ENCODE measurements at regions not wholly inside any gene's neighbourhood (a gene's known extent, or its start where the extent isn't known, plus 50 kb on each side); places are given as distances from the start of the nearest gene placed in this dataset.

- Histone ChIP-seq H3K9me3 (peaks cover 18% of the 10 kb centered on the region; the same call in 1 of the 2 replicates), H3K9ac (no peak overlapping the region), H3K4me2 (no peak overlapping the region), H3K27me3 (no peaks in the 10 kb centered on the region), H3K27ac (no peak overlapping the region), H4K20me1 (no peaks in the 10 kb centered on the region), H3K4me3 (no peak overlapping the region), H3K4me1 (no peaks in the 10 kb centered on the region), H3K36me3 (no peaks in the 10 kb centered on the region)
- no peak for TF ChIP-seq Cebpa-rat (IDR thresholded peaks at IDR 0.05)
Measured at GRCh38 chr2:186197955-186198354, 288.1 kb upstream of the ZC3H15 start.

- no peaks in the 10 kb centered on the region for H4K20me1 ChIP-seq
Measured at GRCh38 chr2:186199029-186199428, 287.0 kb upstream of the ZC3H15 start.

GRCh38 chr2:186201371-186201770 is 284.7 kb upstream of the ZC3H15 start:
- H4K20me1 ChIP-seq, result no peaks in the 10 kb centered on the region
- H3K4me2 ChIP-seq, result no peak overlapping the region
- H3K4me3 ChIP-seq, result no peak overlapping the region
- H3K27me3 ChIP-seq, result no peaks in the 10 kb centered on the region
- no peak overlapping the region for H3K27ac ChIP-seq
- H3K4me1 ChIP-seq, result peaks cover 25% of the 10 kb centered on the region
- H3K36me3 ChIP-seq, result no peaks in the 10 kb centered on the region
- H3K9ac ChIP-seq, result no peak overlapping the region
- H3K9me3 ChIP-seq, result peaks cover 20% of the 10 kb centered on the region; the same call in 1 of the 2 replicates
- no peak for TF ChIP-seq Cebpa-rat (IDR thresholded peaks at IDR 0.05)

More at GRCh38 chr2:186199029-186199428, 287.0 kb upstream of the ZC3H15 start:
- H3K4me2 ChIP-seq, result no peak overlapping the region
- no peak overlapping the region for H3K27ac ChIP-seq
- peaks cover 1% of the 10 kb centered on the region; the same call in 1 of the 2 replicates for H3K4me1 ChIP-seq
- TF ChIP-seq Cebpa-rat (IDR thresholded peaks at IDR 0.05), result no peak
- peaks cover 24% of the 10 kb centered on the region; the same call in 1 of the 2 replicates for H3K9me3 ChIP-seq
- no peaks in the 10 kb centered on the region for H3K36me3 ChIP-seq
- no peaks in the 10 kb centered on the region for H3K27me3 ChIP-seq
- H3K9ac ChIP-seq, result no peak overlapping the region
- H3K4me3 ChIP-seq, result no peak overlapping the region

- Histone ChIP-seq H3K9me3 (peaks cover 26% of the 10 kb centered on the region), H3K27ac (peak overlapping the region; percentile 20; the same call in 1 of the 2 replicates), H4K20me1 (no peaks in the 10 kb centered on the region), H3K4me3 (no peak overlapping the region), H3K4me2 (peak overlapping the region; percentile 71), H3K4me1 (peaks cover 51% of the 10 kb centered on the region), H3K27me3 (no peaks in the 10 kb centered on the region), H3K9ac (no peak overlapping the region), H3K36me3 (no peaks in the 10 kb centered on the region; the same call in 1 of the 2 replicates)
- no peak for TF ChIP-seq Cebpa-rat (IDR thresholded peaks at IDR 0.05)
Measured at GRCh38 chr2:186205254-186205911, 280.7 kb upstream of the ZC3H15 start.

GRCh38 chr2:186209532-186209931 is 276.5 kb upstream of the ZC3H15 start:
- H3K27ac ChIP-seq, result no peak overlapping the region
- H3K9me3 ChIP-seq, result peaks cover 38% of the 10 kb centered on the region
- no peak overlapping the region for H3K4me3 ChIP-seq
- peaks cover 44% of the 10 kb centered on the region for H3K4me1 ChIP-seq
- no peaks in the 10 kb centered on the region for H3K27me3 ChIP-seq
- H3K4me2 ChIP-seq, result no peak overlapping the region
- H3K36me3 ChIP-seq, result peaks cover 13% of the 10 kb centered on the region
- no peak for TF ChIP-seq Cebpa-rat (IDR thresholded peaks at IDR 0.05)
- no peak overlapping the region for H3K9ac ChIP-seq
- no peaks in the 10 kb centered on the region for H4K20me1 ChIP-seq

GRCh38 chr2:186220409-186220808 is 265.7 kb upstream of the ZC3H15 start:
- TF ChIP-seq Cebpa-rat (IDR thresholded peaks at IDR 0.05), result no peak
- H4K20me1 ChIP-seq, result no peaks in the 10 kb centered on the region
- no peak overlapping the region for H3K4me3 ChIP-seq
- H3K9ac ChIP-seq, result no peak overlapping the region
- peaks cover 13% of the 10 kb centered on the region for H3K36me3 ChIP-seq
- H3K27ac ChIP-seq, result no peak overlapping the region; the same call in 1 of the 2 replicates
- peak overlapping the region; percentile 47 for H3K4me2 ChIP-seq
- H3K4me1 ChIP-seq, result peaks cover 12% of the 10 kb centered on the region
- no peaks in the 10 kb centered on the region for H3K27me3 ChIP-seq
- H3K9me3 ChIP-seq, result peaks cover 55% of the 10 kb centered on the region

GRCh38 chr2:186229265-186229664 is 256.8 kb upstream of the ZC3H15 start:
- Histone ChIP-seq H3K4me1 (no peaks in the 10 kb centered on the region), H3K27ac (no peak overlapping the region), H3K36me3 (peaks cover 17% of the 10 kb centered on the region), H3K4me3 (peak overlapping the region; percentile 28; the same call in 1 of the 2 replicates), H3K9me3 (peaks cover 70% of the 10 kb centered on the region), H3K27me3 (no peaks in the 10 kb centered on the region), H3K4me2 (no peak overlapping the region), H4K20me1 (no peaks in the 10 kb centered on the region), H3K9ac (no peak overlapping the region)
- no peak for TF ChIP-seq Cebpa-rat (IDR thresholded peaks at IDR 0.05)

- Histone ChIP-seq H4K20me1 (no peaks in the 10 kb centered on the region), H3K4me2 (no peak overlapping the region), H3K27ac (no peak overlapping the region), H3K36me3 (no peaks in the 10 kb centered on the region), H3K9me3 (peaks cover 35% of the 10 kb centered on the region), H3K4me3 (no peak overlapping the region), H3K4me1 (no peaks in the 10 kb centered on the region), H3K9ac (no peak overlapping the region), H3K27me3 (no peaks in the 10 kb centered on the region)
- no peak for TF ChIP-seq Cebpa-rat (IDR thresholded peaks at IDR 0.05)
Measured at GRCh38 chr2:186241874-186242273, 244.2 kb upstream of the ZC3H15 start.

- H4K20me1 ChIP-seq, result no peaks in the 10 kb centered on the region
- H3K9me3 ChIP-seq, result peaks cover 10% of the 10 kb centered on the region; the same call in 1 of the 2 replicates
- no peak overlapping the region for H3K27ac ChIP-seq
- H3K27me3 ChIP-seq, result no peaks in the 10 kb centered on the region
- H3K9ac ChIP-seq, result no peak overlapping the region
- H3K36me3 ChIP-seq, result no peaks in the 10 kb centered on the region
- no peak for TF ChIP-seq Cebpa-rat (IDR thresholded peaks at IDR 0.05)
- no peak overlapping the region for H3K4me3 ChIP-seq
- 0 out of 2 replicates have a peak, but pooled peaks cover 9% of the 10 kb centered on the region for H3K4me1 ChIP-seq
- no peak overlapping the region for H3K4me2 ChIP-seq
Measured at GRCh38 chr2:186254759-186255158, 231.3 kb upstream of the ZC3H15 start.

GRCh38 chr2:186255823-186256222 is 230.2 kb upstream of the ZC3H15 start:
- Histone ChIP-seq H3K36me3 (no peaks in the 10 kb centered on the region), H3K9ac (no peak overlapping the region), H3K9me3 (peaks cover 10% of the 10 kb centered on the region; the same call in 1 of the 2 replicates), H3K4me3 (no peak overlapping the region), H3K27me3 (no peaks in the 10 kb centered on the region), H3K4me1 (0 out of 2 replicates have a peak, but pooled peaks cover 9% of the 10 kb centered on the region), H4K20me1 (no peaks in the 10 kb centered on the region), H3K27ac (no peak overlapping the region), H3K4me2 (no peak overlapping the region)
- TF ChIP-seq Cebpa-rat (IDR thresholded peaks at IDR 0.05), result no peak

Measured in BLaER1 (cell line).